ENCODE measurements at regions not wholly inside any gene's neighbourhood (a gene's known extent, or its start where the extent isn't known, plus 50 kb on each side); places are given as distances from the start of the nearest gene placed in this dataset.
A peak's percentile ranks its signal among the peaks of the same experiment; 100 is the strongest.

- no peak overlapping the region for H4K91ac ChIP-seq (replicated peaks; ENCODE audit: insufficient read length, low read length)
- H2BK120ac ChIP-seq (replicated peaks; ENCODE audit: low read depth, low read length) = no peak overlapping the region
- H3K27me3 ChIP-seq (replicated peaks in 1 of 4; ENCODE audit: control insufficient read depth in 3 of 4, extremely low read depth in 1 of 4, insufficient read depth in 3 of 4, low read length in 3 of 4) = no peaks in the 10 kb centered on the region; a peak in 2 of 7 replicates
- no peak overlapping the region for H3K27ac ChIP-seq (ENCODE audit: low read depth, low read length)
- ChIA-PET CTCF (ENCODE audit: partially characterized antibody) (interaction anchor here (1.4 kb wide), 1 partner anchor 73 kb away, joined by 4 read pairs; no protein-coding TSS in a partner anchor), POLR2A (ENCODE audit: partially characterized antibody) (no interaction called here)
- H3K14ac ChIP-seq (ENCODE audit: insufficient read length) = no peak overlapping the region
- H3K4ac ChIP-seq (replicated peaks; ENCODE audit: insufficient read length, low read depth, low read length) = no peak overlapping the region
- no peak overlapping the region for H3K56ac ChIP-seq (replicated peaks; ENCODE audit: insufficient read length, low read depth, low read length)
- FAIRE-seq (no peak), DNase-seq (ENCODE audit: low read depth in 1 of 2, low spot score in 2 of 2) (no peak)
- peak overlapping the region; percentile 28; the same call in 1 of the 2 replicates for H3K18ac ChIP-seq (ENCODE audit: extremely low read depth, low read length)
- no peaks in the 10 kb centered on the region for H3K9me3 ChIP-seq (ENCODE audit: insufficient read depth in 2 of 2, low read depth in 1 of 2, low read length in 1 of 2)
- H3K79me2 ChIP-seq (ENCODE audit: control insufficient read depth in 1 of 2, insufficient read depth in 2 of 2, low read length in 2 of 2) = no peaks in the 10 kb centered on the region
- 0 out of 2 replicates have a peak overlapping the region, but pooled peaks have one; percentile 19 for H2AFZ ChIP-seq (ENCODE audit: low read length)
- H3K4me3 ChIP-seq (ENCODE audit: extremely low read depth in 1 of 4, insufficient read depth in 2 of 4, low read depth in 3 of 4, low read length in 4 of 4) = no peak overlapping the region
- H2BK5ac ChIP-seq (ENCODE audit: low read depth, low read length) = peak overlapping the region; percentile 13; the same call in 1 of the 2 replicates
- no peak overlapping the region for H3K23ac ChIP-seq (ENCODE audit: insufficient read length)
- H3K4me1 ChIP-seq (replicated peaks in 1 of 4; ENCODE audit: control insufficient read depth in 3 of 4, insufficient read depth in 4 of 4, low read length in 3 of 4) = peaks cover 0 to 15% (median 6%) of the 10 kb centered on the region in 4 experiments; a peak in 5 of 7 replicates
- H4K20me1 ChIP-seq (replicated peaks in 1 of 2; ENCODE audit: control insufficient read depth in 1 of 2, insufficient read depth in 2 of 2, low read length in 2 of 2) = no peaks in the 10 kb centered on the region
- H2AK5ac ChIP-seq (ENCODE audit: low read depth, low read length) = no peak overlapping the region
- no peak overlapping the region for H3K9ac ChIP-seq (replicated peaks in 1 of 4; ENCODE audit: extremely low read depth in 1 of 4, low read depth in 3 of 4, low read length in 3 of 4)
- peak overlapping the region; percentile 80; the same call in 1 of the 2 replicates for H2BK12ac ChIP-seq (ENCODE audit: low read depth, low read length)
- H2BK20ac ChIP-seq (ENCODE audit: low read length) = no peak overlapping the region
- no peak overlapping the region for H3K4me2 ChIP-seq (ENCODE audit: insufficient read depth in 1 of 2, low read depth in 2 of 2, low read length in 2 of 2)
- no peak overlapping the region for H4K8ac ChIP-seq (ENCODE audit: extremely low read depth, insufficient read depth, low read length)
- 88% methylated on average over 16 of the region's 16 CpGs; no CpG with 5 or more reads in 1 of the 2 experiments for WGBS, 2 experiments (ENCODE audit: extremely low coverage in 1 of 2, insufficient coverage in 1 of 2, insufficient read length in 1 of 2, insufficient replicate concordance in 2 of 2, low coverage in 1 of 2, low lambda C conversion rate in 2 of 2, missing lambda C conversion rate in 1 of 2)
- H4K5ac ChIP-seq (ENCODE audit: insufficient read length, low read depth, low read length) = no peak overlapping the region
- no peaks in the 10 kb centered on the region for H3K79me1 ChIP-seq (ENCODE audit: low read depth, low read length)
- no peak overlapping the region for H2BK15ac ChIP-seq (ENCODE audit: low read length)
- H3K23me2 ChIP-seq (ENCODE audit: low read depth, low read length) = peaks cover 2% of the 10 kb centered on the region; the same call in 1 of the 2 replicates
- no peak for TF ChIP-seq CBX8 (IDR thresholded peaks at IDR 0.05; ENCODE audit: borderline replicate concordance, low read depth, low read length)
- no peak for TF ChIP-seq KDM5A (IDR thresholded peaks at IDR 0.05; ENCODE audit: low read length)
- no peak for TF ChIP-seq SRF (IDR thresholded peaks at IDR 0.05; ENCODE audit: low read depth, low read length)
- no peak for TF ChIP-seq SP1 (IDR thresholded peaks at IDR 0.05; ENCODE audit: low read depth, low read length)
- no peak for TF ChIP-seq RFX5 (IDR thresholded peaks at IDR 0.05; ENCODE audit: borderline replicate concordance, low read depth, low read length)
- no peak for TF ChIP-seq RXRA (IDR thresholded peaks at IDR 0.05; ENCODE audit: insufficient read depth, low read depth, low read length)
- no peak for TF ChIP-seq CTBP2 (IDR thresholded peaks at IDR 0.05; ENCODE audit: borderline replicate concordance, insufficient read depth, insufficient read length, low read length)
- TF ChIP-seq JUND (IDR thresholded peaks at IDR 0.05; ENCODE audit: low read length) = no peak
- no peaks in the 10 kb centered on the region for H3K36me3 ChIP-seq (ENCODE audit: control insufficient read depth in 2 of 4, insufficient read depth in 4 of 4, low read length in 3 of 4)
Measured at GRCh38 chr9:91162784-91163443, 198.8 kb downstream of the AUH start.
